ENCODE measurements at regions not wholly inside any gene's neighbourhood (a gene's known extent, or its start where the extent isn't known, plus 50 kb on each side); places are given as distances from the start of the nearest gene placed in this dataset.

DNA sequence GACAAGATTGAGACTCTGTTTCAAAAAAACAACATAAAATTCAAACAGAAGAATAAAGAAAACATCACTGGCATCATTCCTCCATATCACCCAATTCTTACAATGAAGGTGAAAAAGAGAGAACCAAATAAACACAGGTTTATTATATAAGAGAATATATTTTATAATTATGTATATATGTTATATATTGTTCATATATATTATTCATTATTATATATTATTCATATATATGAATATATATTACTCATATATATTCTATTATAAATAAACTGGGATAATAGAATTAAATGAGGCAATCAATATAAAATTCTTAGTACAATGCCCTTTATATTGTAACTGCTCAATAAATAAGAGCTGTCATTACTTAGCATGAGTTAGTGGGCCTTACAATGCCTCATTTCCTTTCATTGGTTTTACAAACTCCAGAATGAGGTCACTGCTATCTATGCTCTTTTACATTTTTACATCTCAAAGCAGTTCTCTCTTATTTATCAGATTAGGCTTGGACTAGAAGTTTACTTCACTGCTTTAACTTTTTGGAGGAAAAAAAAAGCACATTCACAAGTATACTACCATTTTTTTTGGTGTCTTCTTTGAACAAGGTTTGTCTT lies 135.5 kb upstream of the TTC14 start:
- CTCF ChIA-PET, result no interaction called here
- Histone ChIP-seq H3K4me2 (ENCODE audit: control insufficient read depth, insufficient read depth) (no peak overlapping the region), H3K4me1 (ENCODE audit: control insufficient read depth, insufficient read depth, low read length) (no peaks in the 10 kb centered on the region), H2AFZ (ENCODE audit: control insufficient read depth, low read depth, low read length) (no peak overlapping the region), H3K9me3 (replicated peaks; ENCODE audit: control insufficient read depth, insufficient read depth, low read length) (no peaks in the 10 kb centered on the region), H3K27ac (ENCODE audit: control insufficient read depth, insufficient read depth) (no peak overlapping the region), H3K4me3 (no peak overlapping the region), H3K36me3 (ENCODE audit: control insufficient read depth in 2 of 2, insufficient read depth in 2 of 2, low read length in 1 of 2) (no peaks in the 10 kb centered on the region), H3K79me2 (ENCODE audit: control insufficient read depth, insufficient read depth, low read length) (no peaks in the 10 kb centered on the region), H3K27me3 (replicated peaks in 1 of 2; ENCODE audit: control insufficient read depth in 2 of 2, insufficient read depth in 2 of 2, low read length in 1 of 2) (no peaks in the 10 kb centered on the region), H3K9ac (ENCODE audit: control insufficient read depth, insufficient read depth, low read length) (no peak overlapping the region), H4K20me1 (ENCODE audit: control insufficient read depth, insufficient read depth) (no peaks in the 10 kb centered on the region)
- SMC1A ChIA-PET (ENCODE audit: uncharacterized antibody, unreplicated experiment), result no interaction called here
- ATAC-seq (no peak), FAIRE-seq (no peak), DNase-seq (ENCODE audit: low read depth, low spot score) (no peak)
- intact Hi-C loops (cut with micrococcal nuclease; ENCODE audit: unreplicated experiment), result no loop called here
- in situ Hi-C loops (cut with MboI), result no loop called here
- RAD21 ChIA-PET (ENCODE audit: unreplicated experiment), result no interaction called here
- TF ChIP-seq, protein P1, sequence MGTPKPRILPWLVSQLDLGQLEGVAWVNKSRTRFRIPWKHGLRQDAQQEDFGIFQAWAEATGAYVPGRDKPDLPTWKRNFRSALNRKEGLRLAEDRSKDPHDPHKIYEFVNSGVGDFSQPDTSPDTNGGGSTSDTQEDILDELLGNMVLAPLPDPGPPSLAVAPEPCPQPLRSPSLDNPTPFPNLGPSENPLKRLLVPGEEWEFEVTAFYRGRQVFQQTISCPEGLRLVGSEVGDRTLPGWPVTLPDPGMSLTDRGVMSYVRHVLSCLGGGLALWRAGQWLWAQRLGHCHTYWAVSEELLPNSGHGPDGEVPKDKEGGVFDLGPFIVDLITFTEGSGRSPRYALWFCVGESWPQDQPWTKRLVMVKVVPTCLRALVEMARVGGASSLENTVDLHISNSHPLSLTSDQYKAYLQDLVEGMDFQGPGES (IDR thresholded peaks at IDR 0.05), result no peak
- TF ChIP-seq, protein P2, sequence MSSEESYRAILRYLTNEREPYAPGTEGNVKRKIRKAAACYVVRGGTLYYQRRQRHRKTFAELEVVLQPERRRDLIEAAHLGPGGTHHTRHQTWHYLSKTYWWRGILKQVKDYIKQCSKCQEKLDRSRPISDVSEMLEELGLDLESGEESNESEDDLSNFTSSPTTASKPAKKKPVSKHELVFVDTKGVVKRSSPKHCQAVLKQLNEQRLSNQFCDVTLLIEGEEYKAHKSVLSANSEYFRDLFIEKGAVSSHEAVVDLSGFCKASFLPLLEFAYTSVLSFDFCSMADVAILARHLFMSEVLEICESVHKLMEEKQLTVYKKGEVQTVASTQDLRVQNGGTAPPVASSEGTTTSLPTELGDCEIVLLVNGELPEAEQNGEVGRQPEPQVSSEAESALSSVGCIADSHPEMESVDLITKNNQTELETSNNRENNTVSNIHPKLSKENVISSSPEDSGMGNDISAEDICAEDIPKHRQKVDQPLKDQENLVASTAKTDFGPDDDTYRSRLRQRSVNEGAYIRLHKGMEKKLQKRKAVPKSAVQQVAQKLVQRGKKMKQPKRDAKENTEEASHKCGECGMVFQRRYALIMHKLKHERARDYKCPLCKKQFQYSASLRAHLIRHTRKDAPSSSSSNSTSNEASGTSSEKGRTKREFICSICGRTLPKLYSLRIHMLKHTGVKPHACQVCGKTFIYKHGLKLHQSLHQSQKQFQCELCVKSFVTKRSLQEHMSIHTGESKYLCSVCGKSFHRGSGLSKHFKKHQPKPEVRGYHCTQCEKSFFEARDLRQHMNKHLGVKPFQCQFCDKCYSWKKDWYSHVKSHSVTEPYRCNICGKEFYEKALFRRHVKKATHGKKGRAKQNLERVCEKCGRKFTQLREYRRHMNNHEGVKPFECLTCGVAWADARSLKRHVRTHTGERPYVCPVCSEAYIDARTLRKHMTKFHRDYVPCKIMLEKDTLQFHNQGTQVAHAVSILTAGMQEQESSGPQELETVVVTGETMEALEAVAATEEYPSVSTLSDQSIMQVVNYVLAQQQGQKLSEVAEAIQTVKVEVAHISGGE (CRISPR knock-in tag; IDR thresholded peaks at IDR 0.05), result no peak
- no peak for TF ChIP-seq CHD1 (IDR thresholded peaks at IDR 0.05; ENCODE audit: low read depth, low read length)
- TF ChIP-seq ZNF274 (IDR thresholded peaks at IDR 0.05; ENCODE audit: insufficient read depth, insufficient read length), result no peak
- no peak for TF ChIP-seq NFXL1 (IDR thresholded peaks at IDR 0.05; ENCODE audit: borderline replicate concordance)
- TF ChIP-seq BMI1 (IDR thresholded peaks at IDR 0.05; ENCODE audit: borderline replicate concordance), result no peak
- no peak for TF ChIP-seq KLF5 (IDR thresholded peaks at IDR 0.05; ENCODE audit: partially characterized antibody)
- TF ChIP-seq EZH2 (IDR thresholded peaks at IDR 0.05; ENCODE audit: borderline replicate concordance, control insufficient read depth, low read depth, low read length), result no peak
- BruUV-seq (replicated peaks), result no TSS peak
- POLR2A ChIA-PET, result no interaction called here

All from GM12878 (cell line).